Endodermal cell (in vitro differentiated cells): ENCODE measurements at regions not wholly inside any gene's neighbourhood (a gene's known extent, or its start where the extent isn't known, plus 50 kb on each side); places are given as distances from the start of the nearest gene placed in this dataset.

ENCODE experiments used
- DNase-seq: peaks from one replicate; pipeline ENCODE4 v3.0.0-alpha.2; 2017
- H3K27ac ChIP-seq: 2 replicates; pipeline ENCODE4 v1.5.1; 2013; ENCODE audit warnings: mild to moderate bottlenecking, low read depth, low read length, moderate library complexity
- H3K27me3 ChIP-seq: 2 replicates; pipeline ENCODE4 v1.6.1; 2013; ENCODE audit warnings: mild to moderate bottlenecking, low read length, moderate library complexity; ENCODE audit not compliant: insufficient read depth, control insufficient read depth, poor library complexity, severe bottlenecking
- H3K36me3 ChIP-seq: 2 replicates; pipeline ENCODE4 v1.7.0; 2013; ENCODE audit warnings: mild to moderate bottlenecking, low read length, moderate library complexity; ENCODE audit not compliant: control insufficient read depth, insufficient read depth
- H3K4me1 ChIP-seq: one replicate; pipeline ENCODE4 v1.7.0; 2013; ENCODE audit warnings: low read length; ENCODE audit not compliant: control insufficient read depth, insufficient read depth
- H3K4me3 ChIP-seq: 2 replicates; pipeline ENCODE4 v1.5.1; 2013; ENCODE audit warnings: mild to moderate bottlenecking, low read length, moderate library complexity
- H3K9ac ChIP-seq: 2 replicates; pipeline ENCODE4 v1.6.1; 2013; ENCODE audit warnings: mild to moderate bottlenecking, low read length, moderate library complexity; ENCODE audit not compliant: poor library complexity, severe bottlenecking; ENCODE audit errors: extremely low read depth
- H3K9me3 ChIP-seq: 2 replicates; pipeline ENCODE4 v1.6.1; 2013; ENCODE audit warnings: mild to moderate bottlenecking, low read length, moderate library complexity; ENCODE audit not compliant: control insufficient read depth
- H3K27ac Mint-ChIP-seq: 2 replicates; pipeline ENCODE4 v1.8.0; 2020; ENCODE audit warnings: mixed read lengths
- H3K27me3 Mint-ChIP-seq: 2 replicates; pipeline ENCODE4 v1.8.0; 2021; ENCODE audit warnings: mild to moderate bottlenecking, mixed read lengths; ENCODE audit not compliant: insufficient read depth
- H3K36me3 Mint-ChIP-seq: 2 replicates; pipeline ENCODE4 v1.8.0; 2020; ENCODE audit warnings: low read depth, mixed read lengths
- H3K4me1 Mint-ChIP-seq: 2 replicates; pipeline ENCODE4 v1.8.0; 2020; ENCODE audit warnings: mixed read lengths
- H3K4me3 Mint-ChIP-seq: 2 replicates; pipeline ENCODE4 v1.8.0; 2020; ENCODE audit warnings: mild to moderate bottlenecking, moderate library complexity, mixed read lengths
- H3K9me3 Mint-ChIP-seq: 2 replicates; pipeline ENCODE4 v1.8.0; 2020; ENCODE audit warnings: mild to moderate bottlenecking, mixed read lengths
- CTCF ChIP-seq: fragments of 200-600 bp; sonication (generic); conservative IDR thresholded peaks from 2 replicates; pipeline ENCODE4 v1.5.0; 2021; ENCODE audit warnings: antibody characterized with exemption, mild to moderate bottlenecking
- WGBS, 2 experiments: methylation state at CpG; one replicate each; pipeline versions ENCODE4 v1.1.5 to v1.1.7; 2013; ENCODE audit warnings: missing lambda C conversion rate in 2 of 2, mixed read lengths in 1 of 2; ENCODE audit not compliant: insufficient coverage in 1 of 2, insufficient read length in 1 of 2; 5-methylcytosine and 5-hydroxymethylcytosine counted together

- DNase-seq: no peak
- Mint-ChIP-seq H3K4me3 (no peak overlapping the region), H3K9me3 (no peaks in the 10 kb centered on the region), H3K4me1 (no peaks in the 10 kb centered on the region), H3K27me3 (no peaks in the 10 kb centered on the region), H3K36me3 (no peaks in the 10 kb centered on the region), H3K27ac (no peak overlapping the region)
- no peak for TF ChIP-seq CTCF
- Histone ChIP-seq H3K4me3 (no peak overlapping the region), H3K27me3 (no peaks in the 10 kb centered on the region), H3K9me3 (no peaks in the 10 kb centered on the region), H3K9ac (no peak overlapping the region), H3K4me1 (no peaks in the 10 kb centered on the region), H3K36me3 (no peaks in the 10 kb centered on the region), H3K27ac (no peak overlapping the region)
- 96 to 100% methylated on average over 1 to 2 of the region's 2 CpGs for WGBS, 2 experiments
Observed at GRCh38 chr6:135782546-135782945, 69.0 kb upstream of the PDE7B start.

GRCh38 chr6:135784507-135784906 lies 67.0 kb upstream of the PDE7B start:
- Histone ChIP-seq H3K9ac (no peak overlapping the region), H3K4me1 (no peaks in the 10 kb centered on the region), H3K4me3 (no peak overlapping the region), H3K36me3 (no peaks in the 10 kb centered on the region), H3K27ac (no peak overlapping the region), H3K27me3 (no peaks in the 10 kb centered on the region), H3K9me3 (no peaks in the 10 kb centered on the region)
- DNase-seq: no peak
- Mint-ChIP-seq H3K9me3 (no peaks in the 10 kb centered on the region), H3K4me3 (no peak overlapping the region), H3K36me3 (no peaks in the 10 kb centered on the region), H3K4me1 (no peaks in the 10 kb centered on the region), H3K27ac (no peak overlapping the region), H3K27me3 (no peaks in the 10 kb centered on the region)
- 94 to 96% methylated on average over 2 of the region's 2 CpGs for WGBS, 2 experiments
- TF ChIP-seq CTCF: no peak

- Histone ChIP-seq H3K4me3 (no peak overlapping the region), H3K27ac (no peak overlapping the region), H3K9me3 (no peaks in the 10 kb centered on the region), H3K9ac (no peak overlapping the region), H3K36me3 (no peaks in the 10 kb centered on the region), H3K27me3 (no peaks in the 10 kb centered on the region), H3K4me1 (no peaks in the 10 kb centered on the region)
- no peak for TF ChIP-seq CTCF
- no peaks in the 10 kb centered on the region for H3K27me3 Mint-ChIP-seq
- no peak overlapping the region for H3K4me3 Mint-ChIP-seq
- no peaks in the 10 kb centered on the region for H3K4me1 Mint-ChIP-seq
- no peak overlapping the region for H3K27ac Mint-ChIP-seq
- WGBS, 2 experiments: 95 to 96% methylated on average over 3 to 6 of the region's 6 CpGs
- no peaks in the 10 kb centered on the region for H3K36me3 Mint-ChIP-seq
- H3K9me3 Mint-ChIP-seq: no peaks in the 10 kb centered on the region
- DNase-seq: no peak
Observed at GRCh38 chr6:135789375-135790050, 62.0 kb upstream of the PDE7B start.
